ENCODE measurements at regions not wholly inside any gene's neighbourhood (a gene's known extent, or its start where the extent isn't known, plus 50 kb on each side); places are given as distances from the start of the nearest gene placed in this dataset.

GRCh38 chr3:147941969-147942368 is 532.8 kb downstream of the ZIC1 start:
- intact Hi-C loops (cut with DNase I; ENCODE audit: low total_unique reads): no loop called here
- Histone ChIP-seq H3K4me1 (no peaks in the 10 kb centered on the region), H3K27me3 (replicated peaks in 1 of 7) (no peaks in the 10 kb centered on the region), H3K4me3 (no peak overlapping the region), H3K9me3 (no peaks in the 10 kb centered on the region), H3K36me3 (no peaks in the 10 kb centered on the region), H3K27ac (no peak overlapping the region)
- 64 to 86% (median 78%) methylated on average over 2 of the region's 2 CpGs for WGBS, 5 donors
- DNase-seq: no peak
- TF ChIP-seq POLR2A (IDR thresholded peaks at IDR 0.05) (no peak), POLR2AphosphoS5 (IDR thresholded peaks at IDR 0.05) (no peak), CTCF (IDR thresholded peaks at IDR 0.05 in 8 of 11, conservative IDR thresholded peaks at IDR 0.05 in 3 of 11) (no peak)

DNA sequence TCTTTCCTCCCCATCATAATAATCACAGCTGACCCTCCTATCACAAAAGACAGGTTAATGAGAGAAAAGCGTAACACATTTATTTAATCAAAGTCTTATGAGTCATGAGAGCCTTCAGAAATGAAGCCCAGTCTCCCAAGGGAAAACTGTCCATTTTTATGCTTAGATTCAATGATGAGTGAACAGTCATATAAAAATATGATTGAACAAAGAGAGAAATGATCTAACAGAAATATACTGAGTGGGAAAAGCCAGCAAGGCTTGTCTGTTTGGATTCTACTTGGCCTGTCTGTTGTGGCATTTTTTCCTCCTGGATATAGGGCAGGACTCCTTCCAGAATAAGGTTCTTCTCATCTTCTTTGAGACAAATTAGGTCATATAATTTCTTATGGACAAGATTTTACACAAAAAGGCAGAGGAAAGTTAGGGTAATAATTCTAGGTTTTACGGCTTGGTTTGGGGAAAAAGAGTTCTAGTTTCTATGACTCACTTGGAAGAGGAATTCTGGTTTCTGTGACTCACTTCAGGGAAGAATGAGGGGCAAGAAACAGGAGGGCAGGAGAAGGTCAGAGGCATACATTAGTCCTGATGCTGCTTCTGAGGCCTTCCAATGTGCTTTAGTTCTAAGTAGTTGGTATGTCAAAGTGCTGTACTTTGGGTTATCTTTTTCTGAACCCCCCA is 534.2 kb downstream of the ZIC1 start:
- 93 to 96% (median 95%) methylated on average over 2 of the region's 2 CpGs for WGBS, 5 donors
- H3K27me3 ChIP-seq (replicated peaks in 1 of 7): no peaks in the 10 kb centered on the region
- H3K9me3 ChIP-seq: peaks cover 0 to 3% (median 0%) of the 10 kb centered on the region in 8 donors
- intact Hi-C loops (cut with DNase I; ENCODE audit: low total_unique reads): no loop called here
- no peak for DNase-seq
- TF ChIP-seq POLR2A (IDR thresholded peaks at IDR 0.05) (no peak), CTCF (IDR thresholded peaks at IDR 0.05 in 8 of 11, conservative IDR thresholded peaks at IDR 0.05 in 3 of 11) (no peak), POLR2AphosphoS5 (IDR thresholded peaks at IDR 0.05) (no peak)
- no peak overlapping the region for H3K27ac ChIP-seq
- no peak overlapping the region for H3K4me3 ChIP-seq
- no peaks in the 10 kb centered on the region for H3K36me3 ChIP-seq
- H3K4me1 ChIP-seq: no peaks in the 10 kb centered on the region

DNA sequence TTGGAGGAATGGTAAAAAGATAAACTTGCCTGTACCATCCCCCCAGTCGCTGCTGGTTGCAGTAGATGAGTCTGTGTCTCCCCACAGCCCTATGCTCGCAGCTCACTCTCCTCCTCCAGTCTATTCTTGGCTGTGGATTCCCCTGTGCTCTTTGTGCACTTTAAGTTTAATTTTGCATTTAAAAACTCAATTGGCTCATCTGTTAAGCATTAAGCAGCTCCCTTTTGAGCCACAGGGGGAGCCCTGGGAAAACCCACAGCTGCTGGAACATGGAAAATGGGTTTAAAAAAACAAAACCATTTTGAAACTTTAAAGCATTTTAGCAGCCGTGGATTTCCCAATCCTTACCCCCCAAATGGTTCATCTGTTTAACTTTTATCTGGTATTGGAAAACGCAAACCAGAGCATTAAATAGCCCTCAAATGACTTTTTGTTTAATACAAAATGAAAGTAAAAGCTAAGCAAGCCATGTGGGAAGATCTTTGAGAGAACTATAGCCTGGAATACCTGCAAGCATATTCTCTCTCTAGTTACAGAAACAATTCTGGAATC is 536.9 kb downstream of the ZIC1 start:
- 33 to 54% (median 48%) methylated on average over 4 of the region's 4 CpGs for WGBS, 5 donors
- H3K27me3 ChIP-seq (replicated peaks in 1 of 7): no peaks in the 10 kb centered on the region

More for the DNA sequence above, 536.9 kb downstream of the ZIC1 start:
- Histone ChIP-seq H3K36me3 (no peaks in the 10 kb centered on the region), H3K9me3 (peaks cover 0 to 3% (median 0%) of the 10 kb centered on the region in 8 donors), H3K27ac (peak overlapping the region in 1 of 8 donors; percentile 17), H3K4me1 (no peaks in the 10 kb centered on the region), H3K4me3 (peak overlapping the region in 3 of 8 donors; percentile 24 to 48 (median 30))
- intact Hi-C loops (cut with DNase I; ENCODE audit: low total_unique reads): no loop called here
- no peak for DNase-seq
- TF ChIP-seq CTCF (IDR thresholded peaks at IDR 0.05 in 8 of 11, conservative IDR thresholded peaks at IDR 0.05 in 3 of 11): peak in 8 of 11 experiments; percentile 12 to 47 (median 26)
- TF ChIP-seq POLR2A (IDR thresholded peaks at IDR 0.05): no peak
- TF ChIP-seq POLR2AphosphoS5 (IDR thresholded peaks at IDR 0.05): no peak
